Fibroblast of lung (primary cell): ENCODE measurements at regions not wholly inside any gene's neighbourhood (a gene's known extent, or its start where the extent isn't known, plus 50 kb on each side); places are given as distances from the start of the nearest gene placed in this dataset.
A peak's percentile ranks its signal among the peaks of the same experiment; 100 is the strongest.

Experiments used
- DNase-seq, 2 donors: peaks; one replicate each; pipeline versions ENCODE4 v3.0.0 to v3.0.0-alpha.2; 2010; ENCODE audit warnings: low read depth in 2 of 2
- H2AFZ ChIP-seq: 2 replicates; pipeline ENCODE4 v1.5.1; 2012; ENCODE audit warnings: low read length, control low read depth, inconsistent platforms
- H3K27ac ChIP-seq: 2 replicates; pipeline ENCODE4 v1.5.1; 2011; ENCODE audit warnings: low read length, control low read depth; ENCODE audit not compliant: insufficient read depth
- H3K27me3 ChIP-seq: 2 replicates; pipeline ENCODE4 v1.5.1; 2011; ENCODE audit warnings: mild to moderate bottlenecking, low read length; ENCODE audit not compliant: control insufficient read depth, insufficient read depth
- H3K36me3 ChIP-seq: 2 replicates; pipeline ENCODE4 v1.5.1; 2011; ENCODE audit warnings: low read length; ENCODE audit not compliant: control insufficient read depth, insufficient read depth
- H3K4me1 ChIP-seq: 2 replicates; pipeline ENCODE4 v1.5.1; 2011; ENCODE audit warnings: low read length; ENCODE audit not compliant: control insufficient read depth, insufficient read depth; ENCODE audit errors: extremely low read depth
- H3K4me2 ChIP-seq: 2 replicates; pipeline ENCODE4 v1.5.1; 2011; ENCODE audit warnings: low read length, control low read depth; ENCODE audit not compliant: insufficient read depth; ENCODE audit errors: extremely low read depth
- H3K4me3 ChIP-seq, 4 experiments: fragments of 200-600 bp in 1 of 4; sonication (generic) in 1 of 4; replicated peaks in 1 of 4; 2 replicates each; pipeline ENCODE4 v1.5.1; 2011 to 2016; ENCODE audit warnings: low read length in 4 of 4, low read depth in 3 of 4, mild to moderate bottlenecking in 3 of 4, control low read depth in 2 of 4, inconsistent platforms in 1 of 4, mixed read lengths in 1 of 4; ENCODE audit not compliant: insufficient read depth in 1 of 4; ENCODE audit errors: control extremely low read depth in 1 of 4
- H3K79me2 ChIP-seq: 2 replicates; pipeline ENCODE4 v1.5.1; 2012; ENCODE audit warnings: mild to moderate bottlenecking, low read length, inconsistent platforms; ENCODE audit not compliant: control insufficient read depth, insufficient read depth
- H3K9ac ChIP-seq: 2 replicates; pipeline ENCODE4 v1.5.1; 2011; ENCODE audit warnings: mild to moderate bottlenecking, low read length, control low read depth; ENCODE audit not compliant: insufficient read depth
- H3K9me3 ChIP-seq: 2 replicates; pipeline ENCODE4 v1.5.1; 2012; ENCODE audit warnings: low read depth, low read length; ENCODE audit not compliant: control insufficient read depth, insufficient read depth
- H4K20me1 ChIP-seq: 2 replicates; pipeline ENCODE4 v1.5.1; 2011; ENCODE audit warnings: low read length; ENCODE audit not compliant: control insufficient read depth, insufficient read depth; ENCODE audit errors: extremely low read depth
- EZH2 ChIP-seq: IDR thresholded peaks from 2 replicates; pipeline ENCODE4 v1.5.1; 2012; ENCODE audit warnings: low read length, control low read depth, mild to moderate bottlenecking; ENCODE audit errors: missing control alignments
- TF ChIP-seq, protein P1 (sequence below), 2 donors: IDR thresholded peaks in 1 of 2; conservative IDR thresholded peaks in 1 of 2; 1 replicate in 1 of 2; 2 replicates in 1 of 2; pipeline ENCODE4 v1.5.1; 2011 to 2012; ENCODE audit warnings: low read length in 2 of 2, control low read depth in 1 of 2, inconsistent platforms in 1 of 2, low read depth in 1 of 2, mild to moderate bottlenecking in 1 of 2

DNA sequence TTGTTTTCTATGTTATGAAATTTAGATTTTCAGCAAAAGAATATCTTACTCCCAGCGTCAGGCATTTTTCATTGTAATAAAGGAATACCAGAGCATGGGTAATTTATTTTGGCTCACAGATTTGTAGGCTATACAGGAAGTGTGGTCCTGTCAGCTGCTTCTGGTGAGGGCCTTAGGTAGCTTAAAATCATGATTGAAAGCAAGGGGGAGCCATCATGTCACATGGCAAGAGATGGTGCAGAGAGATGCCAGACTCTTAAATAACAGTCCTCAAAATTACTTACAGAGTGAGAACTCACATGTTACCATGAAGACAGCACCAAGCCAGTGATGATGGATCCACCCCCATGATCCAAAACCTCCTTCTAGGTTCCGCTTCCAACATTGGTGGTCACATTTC, 825.0 kb upstream of the CHORDC1 start:
- H3K36me3 ChIP-seq: no peaks in the 10 kb centered on the region
- no peak overlapping the region for H3K4me2 ChIP-seq
- no peak overlapping the region for H3K27ac ChIP-seq
- TF ChIP-seq, protein P1, sequence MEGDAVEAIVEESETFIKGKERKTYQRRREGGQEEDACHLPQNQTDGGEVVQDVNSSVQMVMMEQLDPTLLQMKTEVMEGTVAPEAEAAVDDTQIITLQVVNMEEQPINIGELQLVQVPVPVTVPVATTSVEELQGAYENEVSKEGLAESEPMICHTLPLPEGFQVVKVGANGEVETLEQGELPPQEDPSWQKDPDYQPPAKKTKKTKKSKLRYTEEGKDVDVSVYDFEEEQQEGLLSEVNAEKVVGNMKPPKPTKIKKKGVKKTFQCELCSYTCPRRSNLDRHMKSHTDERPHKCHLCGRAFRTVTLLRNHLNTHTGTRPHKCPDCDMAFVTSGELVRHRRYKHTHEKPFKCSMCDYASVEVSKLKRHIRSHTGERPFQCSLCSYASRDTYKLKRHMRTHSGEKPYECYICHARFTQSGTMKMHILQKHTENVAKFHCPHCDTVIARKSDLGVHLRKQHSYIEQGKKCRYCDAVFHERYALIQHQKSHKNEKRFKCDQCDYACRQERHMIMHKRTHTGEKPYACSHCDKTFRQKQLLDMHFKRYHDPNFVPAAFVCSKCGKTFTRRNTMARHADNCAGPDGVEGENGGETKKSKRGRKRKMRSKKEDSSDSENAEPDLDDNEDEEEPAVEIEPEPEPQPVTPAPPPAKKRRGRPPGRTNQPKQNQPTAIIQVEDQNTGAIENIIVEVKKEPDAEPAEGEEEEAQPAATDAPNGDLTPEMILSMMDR (conservative IDR thresholded peaks at IDR 0.05 in 1 of 2, IDR thresholded peaks at IDR 0.05 in 1 of 2; ENCODE audit: low read depth in 1 of 2, low read length in 2 of 2): no peak
- no peak for TF ChIP-seq EZH2
- H2AFZ ChIP-seq: no peak overlapping the region
- no peaks in the 10 kb centered on the region for H3K27me3 ChIP-seq
- no peaks in the 10 kb centered on the region for H3K79me2 ChIP-seq
- H3K4me3 ChIP-seq: no peak overlapping the region
- H3K9ac ChIP-seq: no peak overlapping the region
- H3K4me1 ChIP-seq: no peaks in the 10 kb centered on the region
- DNase-seq: no peak
- no peaks in the 10 kb centered on the region for H4K20me1 ChIP-seq
- H3K9me3 ChIP-seq: no peaks in the 10 kb centered on the region

DNA sequence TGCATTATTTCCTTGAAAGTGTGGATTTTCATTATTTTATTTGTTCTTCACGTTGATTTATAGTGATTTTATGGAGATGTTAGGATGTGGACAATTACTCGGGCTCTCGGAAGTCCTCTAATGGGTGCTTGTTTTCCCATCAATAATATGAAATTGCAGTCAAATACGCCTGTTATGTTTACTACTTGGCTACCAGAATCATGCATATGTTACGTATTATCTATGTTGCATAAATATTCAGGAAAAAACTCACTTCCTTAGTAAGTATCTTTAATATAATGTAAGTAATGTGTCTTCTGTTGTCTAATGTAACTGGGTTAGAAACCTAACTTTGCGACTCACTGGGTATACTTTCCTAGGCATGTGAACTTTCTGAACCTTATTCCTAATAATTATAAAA, 823.4 kb upstream of the CHORDC1 start:
- Histone ChIP-seq H3K4me1 (no peaks in the 10 kb centered on the region), H4K20me1 (no peaks in the 10 kb centered on the region), H3K9ac (no peak overlapping the region), H3K4me2 (no peak overlapping the region), H2AFZ (no peak overlapping the region), H3K27me3 (no peaks in the 10 kb centered on the region), H3K4me3 (no peak overlapping the region), H3K9me3 (no peaks in the 10 kb centered on the region), H3K79me2 (no peaks in the 10 kb centered on the region), H3K27ac (no peak overlapping the region), H3K36me3 (no peaks in the 10 kb centered on the region)
- no peak for DNase-seq
- TF ChIP-seq, protein P1 (conservative IDR thresholded peaks at IDR 0.05 in 1 of 2, IDR thresholded peaks at IDR 0.05 in 1 of 2; ENCODE audit: low read depth in 1 of 2, low read length in 2 of 2): no peak
- TF ChIP-seq EZH2: no peak

DNA sequence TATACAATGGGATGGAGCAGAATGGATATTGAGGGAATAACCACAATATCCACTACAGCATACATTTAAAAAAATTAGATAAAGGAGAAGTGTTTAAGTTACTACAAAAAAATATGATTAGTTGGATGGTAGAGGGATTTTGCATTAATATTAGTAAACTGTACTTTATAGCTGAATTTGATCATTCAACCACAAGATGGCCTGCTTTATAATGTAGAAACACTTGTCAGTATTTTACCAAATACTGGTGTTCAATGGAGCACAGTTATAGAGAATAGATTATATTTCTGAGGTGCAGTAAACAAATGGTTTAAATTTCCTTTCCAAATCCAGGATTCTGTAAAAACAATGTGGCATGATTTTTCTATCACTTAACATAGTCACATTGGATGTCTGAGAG, 818.8 kb upstream of the CHORDC1 start:
- Histone ChIP-seq H4K20me1 (no peaks in the 10 kb centered on the region), H3K4me3 (no peak overlapping the region), H3K4me2 (no peak overlapping the region), H3K36me3 (no peaks in the 10 kb centered on the region), H3K9me3 (no peaks in the 10 kb centered on the region), H3K9ac (no peak overlapping the region), H3K79me2 (no peaks in the 10 kb centered on the region), H3K27me3 (no peaks in the 10 kb centered on the region), H3K4me1 (no peaks in the 10 kb centered on the region), H3K27ac (no peak overlapping the region), H2AFZ (no peak overlapping the region)
- peak in 1 of 2 donors; percentile 44 for DNase-seq
- no peak for TF ChIP-seq EZH2
- TF ChIP-seq, protein P1 (conservative IDR thresholded peaks at IDR 0.05 in 1 of 2, IDR thresholded peaks at IDR 0.05 in 1 of 2; ENCODE audit: low read depth in 1 of 2, low read length in 2 of 2): peak in 1 of 2 donors; percentile 25
